SHP77 treated with DMSO at 0.1 percent for 48 hours (cell line): ENCODE measurements at regions not wholly inside any gene's neighbourhood (a gene's known extent, or its start where the extent isn't known, plus 50 kb on each side); places are given as distances from the start of the nearest gene placed in this dataset.
"Not testable (repeated sequence)": the region's sequence is repeated elsewhere in the genome, so short reads cannot be mapped to it uniquely, and the experiment has no call there.

ENCODE experiments used
- DNase-seq: peaks from one replicate; lab custom pipeline; 2025; lab: John Stamatoyannopoulos, UW

DNA sequence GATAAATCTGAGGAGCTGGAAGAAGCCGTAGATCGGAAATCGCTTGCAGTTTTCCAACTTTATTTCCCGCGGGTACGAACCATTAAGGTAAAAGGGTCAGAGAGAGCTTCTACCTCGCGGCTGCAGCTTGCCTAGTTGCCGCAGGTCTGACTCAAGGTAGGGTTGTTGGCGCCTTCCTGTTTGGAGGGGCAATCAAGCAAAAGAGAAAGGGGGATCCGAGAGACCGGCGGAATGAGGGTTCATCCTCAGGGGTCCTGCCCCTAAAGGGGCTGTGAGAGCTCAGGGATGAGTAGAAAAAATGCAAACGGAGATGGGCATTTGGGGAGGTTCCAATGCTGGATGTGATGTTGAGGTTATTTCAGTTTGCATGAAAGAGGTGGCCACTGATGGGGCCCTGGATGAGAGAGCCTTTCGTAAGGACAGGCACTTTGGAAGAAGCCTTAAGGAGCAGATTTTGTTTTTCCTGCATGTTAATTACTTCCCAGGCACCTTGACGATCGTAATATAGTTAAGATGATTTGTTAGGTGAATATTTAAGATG is 265.4 kb downstream of the CGGBP1 start:
- DNase-seq, result no peak

DNA sequence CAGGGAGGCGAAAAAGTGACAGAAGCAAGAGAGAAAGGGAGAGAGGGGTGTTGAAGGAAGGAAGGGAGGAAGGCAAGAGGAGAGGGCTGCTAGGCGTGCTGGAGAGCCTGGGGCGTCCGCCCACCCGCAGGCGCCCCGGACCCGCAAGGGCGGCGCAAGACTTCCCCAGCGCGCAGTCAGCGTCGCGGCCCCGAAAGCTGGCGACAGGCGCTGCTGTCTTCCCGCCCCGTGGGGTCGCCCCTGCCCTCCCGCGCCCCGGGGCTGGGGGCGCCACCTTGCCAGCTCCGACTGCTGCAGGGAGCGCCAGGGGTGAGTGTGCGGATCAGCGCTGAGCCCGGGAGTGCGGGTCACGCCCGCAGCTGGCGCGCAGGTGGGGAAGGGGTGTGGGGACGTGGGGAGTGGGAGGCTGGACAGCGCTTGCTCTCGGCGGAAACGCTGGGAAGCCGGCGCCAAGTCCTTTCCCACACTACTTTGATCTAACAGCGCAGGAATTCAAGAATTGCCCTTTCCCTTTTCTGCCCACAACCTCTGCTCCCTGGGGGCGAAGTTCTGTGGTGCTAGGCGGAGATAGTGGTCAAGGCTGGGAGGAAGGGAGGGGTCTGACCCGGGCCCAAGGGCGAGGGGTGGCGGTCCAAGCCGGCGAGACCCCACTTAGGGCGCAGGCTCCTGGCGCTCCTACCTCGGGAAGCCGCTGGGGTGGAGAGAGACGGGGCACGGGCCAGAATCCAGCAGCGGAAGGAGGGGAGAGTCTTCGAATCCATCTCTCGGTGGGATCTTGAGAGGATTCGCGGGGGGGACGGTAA is 266.1 kb downstream of the CGGBP1 start, which contains the start of gene HTR1F:
Gene HTR1F, plus strand, starts transcription at position 173 of the 803 bp plus-strand sequence.
- DNase-seq, result no peak

DNA sequence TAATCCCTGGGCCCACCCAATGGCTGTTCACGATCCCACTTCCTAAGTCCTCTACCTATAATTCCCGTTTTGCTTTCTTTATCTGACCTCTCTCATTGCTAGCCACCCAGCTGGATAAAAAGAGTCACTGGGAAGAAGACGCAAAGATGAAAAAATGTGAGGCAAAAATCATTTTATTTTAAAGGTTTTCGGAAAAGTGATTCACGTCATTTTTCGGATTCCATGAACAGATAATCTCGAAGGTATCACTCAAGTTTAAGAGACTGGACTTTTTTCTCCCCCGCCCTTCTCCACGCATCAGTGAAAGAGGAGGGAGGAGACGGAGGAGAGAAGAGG is 266.6 kb downstream of the CGGBP1 start:
- no peak for DNase-seq

DNA sequence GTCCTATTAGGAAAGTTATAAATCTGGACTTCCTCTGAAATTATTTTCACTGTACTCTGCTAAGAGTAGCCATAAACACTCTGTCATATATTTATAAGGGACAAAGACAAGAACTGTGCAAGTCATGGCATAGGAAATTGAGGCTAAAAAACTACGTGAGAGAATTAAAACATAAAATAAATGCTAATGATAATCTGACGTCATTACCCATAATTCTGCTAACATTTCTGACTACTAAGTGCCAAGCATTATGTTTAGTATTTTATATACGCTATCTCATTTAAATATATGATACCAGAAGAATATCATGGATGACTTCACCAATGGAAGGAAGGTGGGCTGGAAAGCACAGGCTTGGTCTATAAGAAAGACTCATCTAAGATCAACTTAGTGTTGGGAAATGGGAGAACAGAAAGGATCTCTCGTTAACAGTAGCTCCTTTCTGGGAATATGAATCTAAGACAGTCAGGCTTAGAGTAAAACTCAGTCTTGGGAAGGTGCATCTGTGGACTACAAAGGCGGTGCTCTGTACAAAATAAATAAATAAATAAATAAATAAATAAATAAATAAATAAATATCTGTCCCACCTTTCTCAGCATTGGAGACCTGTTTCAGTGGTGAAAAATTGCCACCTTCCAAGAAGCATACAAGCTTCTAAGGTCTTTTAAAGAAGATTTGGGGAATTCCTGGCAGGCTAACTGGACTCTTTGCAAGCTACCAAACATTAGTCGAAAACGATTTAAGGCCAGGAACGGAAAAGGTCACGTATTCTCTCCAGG is 267.4 kb downstream of the CGGBP1 start:
- DNase-seq, result no peak

DNA sequence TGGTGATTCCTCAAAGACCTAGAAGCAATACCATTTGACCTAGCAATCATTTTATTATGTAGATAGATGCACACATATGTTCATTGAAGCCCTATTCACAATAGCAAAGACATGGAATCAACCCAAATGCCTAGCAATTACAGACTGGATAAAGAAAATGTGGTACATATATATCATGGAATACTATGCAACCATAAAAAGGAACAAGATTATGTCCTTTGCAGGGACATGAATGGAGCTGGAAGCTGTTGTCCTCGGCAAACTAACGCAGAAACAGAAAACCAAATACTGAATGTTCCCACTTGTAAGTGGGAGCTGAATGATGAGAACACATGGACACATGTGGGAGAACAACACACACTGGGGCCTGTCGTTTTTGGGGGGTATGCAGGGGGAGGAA is 269.8 kb downstream of the CGGBP1 start:
- DNase-seq, result not testable (repeated sequence)

DNA sequence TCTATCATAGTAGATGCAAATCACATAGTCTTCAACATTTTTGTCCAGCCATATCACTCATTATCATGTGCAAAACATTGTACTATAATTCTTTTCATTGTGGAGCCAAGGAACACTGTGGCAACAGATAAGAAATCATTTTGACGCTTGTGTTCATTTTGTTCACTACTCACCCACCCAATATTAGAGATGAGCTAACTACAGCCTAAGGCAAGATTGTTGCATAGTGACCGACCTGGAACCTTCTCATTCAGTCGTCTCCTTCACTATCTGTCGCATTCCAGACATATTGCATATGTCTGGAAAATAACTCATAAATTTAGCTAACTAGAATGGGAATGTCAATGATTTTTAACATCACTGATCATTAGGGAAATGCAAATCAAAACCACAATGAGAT is 270.3 kb downstream of the CGGBP1 start:
- DNase-seq, result no peak

DNA sequence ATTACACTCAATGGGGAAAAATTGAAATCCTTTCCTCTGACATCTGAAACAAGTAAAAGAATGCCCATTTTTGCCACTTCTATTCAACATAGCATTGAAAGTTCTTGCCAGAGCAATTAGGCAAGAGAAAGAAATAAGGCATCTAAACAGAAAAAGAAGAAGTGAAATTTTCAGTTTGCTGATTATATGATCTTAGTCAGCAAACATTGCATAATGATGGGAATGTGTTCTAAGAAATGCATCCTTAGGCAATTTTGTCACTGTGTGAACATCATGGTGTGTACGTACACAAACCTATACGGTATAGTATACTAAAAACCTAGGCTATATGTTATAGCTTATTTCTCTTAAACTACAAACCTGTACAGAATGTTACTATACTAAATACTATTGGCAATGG is 278.0 kb downstream of the CGGBP1 start:
- DNase-seq, result no peak

DNA sequence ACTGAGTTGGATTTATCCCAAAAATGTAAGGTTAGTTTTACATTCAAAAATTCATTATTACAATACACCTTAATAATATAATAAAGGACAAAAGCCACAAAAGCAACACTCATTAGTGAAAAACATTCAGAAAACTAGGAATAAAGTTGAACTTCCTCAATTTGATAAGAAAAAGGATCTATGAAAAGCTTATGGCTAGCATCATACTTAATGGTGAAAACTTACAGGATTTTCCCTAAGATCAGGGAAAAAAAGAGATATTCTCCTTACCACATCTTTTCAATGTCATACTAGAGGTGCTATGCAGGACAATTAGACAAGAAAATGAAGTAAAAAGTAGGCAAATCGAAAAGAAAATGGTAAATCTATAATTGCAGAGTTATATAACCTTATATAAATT is 279.9 kb downstream of the CGGBP1 start:
- DNase-seq, result no peak

DNA sequence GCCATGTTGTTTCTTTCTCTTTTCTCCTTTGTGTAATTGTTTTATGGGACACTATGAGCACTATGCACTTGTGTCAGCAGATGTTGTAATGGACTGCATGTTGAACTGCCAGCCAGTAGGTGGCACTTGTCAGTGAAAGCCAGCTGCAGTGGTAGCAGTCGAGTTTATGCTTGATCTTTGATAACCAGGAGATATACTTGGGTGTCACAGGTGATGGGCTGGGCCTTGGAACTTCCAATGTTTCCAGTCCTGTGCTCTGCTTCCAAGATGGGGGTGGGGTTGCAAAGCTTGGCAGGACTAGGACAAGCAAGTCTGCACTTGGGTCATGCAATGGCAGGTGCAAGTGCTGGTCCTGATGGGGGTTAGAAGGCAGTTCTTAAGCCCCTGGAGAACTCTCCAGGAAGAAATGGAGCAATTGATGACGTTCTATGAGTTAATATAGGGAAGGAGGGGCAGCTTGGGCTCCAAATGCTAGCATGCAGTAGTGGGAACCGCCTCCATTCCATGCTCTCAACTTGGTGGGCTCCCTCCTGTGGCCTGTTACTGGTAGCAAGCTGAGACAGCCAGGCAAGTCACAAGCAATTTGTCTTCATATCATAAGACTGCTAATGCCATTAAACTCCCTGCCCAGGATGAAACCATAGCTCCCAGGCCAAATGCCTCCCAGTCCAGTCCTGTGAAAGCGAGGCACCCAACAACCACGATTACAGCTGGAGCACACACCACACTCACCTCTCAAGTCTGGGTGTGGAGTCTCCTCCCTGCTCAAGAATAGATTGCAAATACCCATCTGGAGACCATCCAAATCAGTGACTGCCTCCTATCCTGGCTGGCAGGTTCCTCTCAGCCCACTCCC is 287.2 kb downstream of the CGGBP1 start:
- DNase-seq, result no peak

DNA sequence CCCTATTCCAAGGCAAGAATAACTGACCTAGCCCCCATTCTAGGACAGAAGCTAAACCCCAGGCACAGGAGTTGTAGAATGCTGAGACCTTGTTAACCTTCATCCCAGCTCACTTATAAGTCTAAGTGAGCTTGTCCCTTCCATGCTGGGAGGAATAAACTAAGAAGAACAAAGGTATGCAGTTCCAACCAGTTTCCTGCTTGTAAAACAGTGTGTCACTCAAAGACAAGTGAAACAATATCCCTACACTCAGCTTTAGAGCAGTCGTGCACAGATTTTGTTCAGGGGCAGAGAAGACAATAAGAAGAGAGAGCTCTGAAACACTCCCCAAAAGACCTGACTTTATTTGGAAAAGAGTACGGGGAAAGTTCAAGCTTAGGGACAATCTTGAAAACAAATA is 292.1 kb downstream of the CGGBP1 start:
- no peak for DNase-seq

DNA sequence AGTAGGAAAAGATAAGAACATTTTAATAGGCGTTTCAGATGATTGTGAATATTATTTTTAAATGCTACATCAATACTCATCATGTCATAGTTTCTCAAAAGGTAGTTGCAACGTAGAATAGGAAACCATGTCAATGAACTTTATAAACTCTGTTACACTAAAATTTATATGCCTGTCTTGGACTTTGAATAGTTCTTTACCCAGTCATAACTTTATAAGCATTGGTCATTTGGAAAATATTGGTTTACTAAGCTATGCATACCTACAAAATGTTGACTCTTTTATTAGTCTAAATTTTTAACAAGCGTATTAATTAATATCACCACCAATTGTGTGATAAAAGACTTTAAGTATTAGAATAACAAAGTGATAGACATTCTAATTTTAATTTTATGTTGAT is 293.5 kb downstream of the CGGBP1 start:
- no peak for DNase-seq

DNA sequence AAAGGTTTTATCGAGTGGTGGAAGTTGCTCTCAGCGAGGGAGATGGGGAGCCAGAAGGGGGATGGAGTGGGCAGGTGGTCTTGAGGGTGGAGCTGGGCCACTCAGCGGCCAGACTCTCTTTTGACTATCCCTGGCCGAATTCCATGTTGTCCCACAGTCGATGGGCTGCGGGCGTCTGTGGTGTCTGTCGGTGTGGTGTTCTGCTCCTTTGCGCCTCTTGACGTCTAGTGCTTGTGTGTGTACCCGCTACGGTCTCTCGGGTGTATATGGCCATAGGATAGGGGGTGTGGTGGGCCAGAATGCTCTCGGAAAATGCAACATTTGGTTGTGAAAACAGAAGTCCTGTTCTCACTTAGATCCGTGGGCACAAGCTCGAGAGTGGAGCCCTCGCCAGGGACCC is 297.0 kb downstream of the CGGBP1 start:
- DNase-seq, result no peak

DNA sequence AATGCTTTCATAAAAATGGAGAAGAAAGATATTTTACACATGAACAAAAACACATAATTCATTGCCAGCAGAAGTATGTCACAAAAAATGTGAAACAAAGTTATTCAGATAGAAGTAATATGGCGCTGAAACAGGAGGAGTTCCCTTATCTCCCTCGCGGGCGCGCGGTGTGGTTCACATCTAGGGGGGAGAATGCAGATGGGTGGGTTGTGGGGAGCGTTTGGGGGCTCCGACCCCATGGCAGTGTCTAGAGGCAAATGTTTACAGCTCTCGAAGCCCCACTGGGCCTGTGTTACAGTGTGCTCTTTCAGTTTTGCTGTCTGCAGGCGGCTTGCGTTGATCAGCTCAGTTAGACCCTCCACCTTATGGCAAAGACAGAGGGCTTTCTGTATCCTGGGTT is 297.5 kb downstream of the CGGBP1 start:
- DNase-seq, result no peak

DNA sequence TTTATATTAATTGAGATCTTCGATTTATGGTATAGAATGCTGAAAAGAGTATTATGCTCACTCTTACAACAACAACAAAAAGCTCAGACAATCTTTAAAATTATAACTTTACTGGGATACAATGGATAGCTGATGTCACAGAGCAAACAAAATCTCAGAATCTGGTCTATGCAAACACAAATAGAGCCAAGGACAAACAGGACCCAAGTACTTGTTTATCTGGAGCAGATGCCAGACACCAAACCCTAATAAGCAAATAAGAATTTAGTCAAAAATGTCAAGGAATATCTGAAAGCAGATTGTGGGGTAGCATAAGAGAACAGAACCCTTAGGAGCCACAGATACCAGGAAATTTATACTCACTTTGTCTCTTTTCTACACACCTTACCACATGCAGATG is 302.2 kb downstream of the CGGBP1 start:
- no peak for DNase-seq

DNA sequence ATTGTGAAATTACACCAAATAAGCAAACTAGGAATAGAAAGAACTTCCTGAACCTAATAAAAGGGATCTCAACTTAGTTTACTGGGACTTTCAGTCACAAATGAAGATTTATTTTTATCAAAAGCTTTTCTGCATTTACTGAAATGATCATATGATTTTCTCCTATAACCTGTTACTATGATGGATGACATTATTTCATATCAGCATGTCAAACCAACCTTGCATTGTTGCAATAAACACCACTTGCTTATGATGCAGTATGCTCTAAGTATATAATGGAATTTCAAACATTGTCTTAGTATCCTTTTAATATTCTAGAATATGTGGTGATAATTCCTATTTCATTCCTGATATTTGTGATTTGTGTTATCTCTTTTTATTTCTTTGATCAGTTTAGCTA is 303.0 kb downstream of the CGGBP1 start:
- no peak for DNase-seq

DNA sequence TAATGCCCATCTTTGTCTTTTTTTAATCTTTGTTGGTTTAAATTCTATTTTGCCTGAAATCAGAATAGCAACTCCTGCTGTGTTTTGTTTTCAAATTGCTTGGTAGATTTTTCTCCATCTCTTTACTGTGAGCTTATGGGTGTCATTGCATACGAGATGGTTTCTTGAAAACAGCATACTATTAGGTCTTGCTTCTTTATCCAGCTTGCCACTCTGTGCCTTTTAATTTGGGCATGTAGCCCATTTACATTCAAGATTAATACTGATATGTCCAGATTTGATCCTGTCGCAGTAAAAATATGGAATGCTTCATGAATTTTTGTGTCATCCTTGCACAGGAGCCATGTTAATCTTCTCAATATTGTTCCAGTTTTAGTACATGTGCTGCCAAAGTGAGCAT is 316.6 kb downstream of the CGGBP1 start:
- no peak for DNase-seq

DNA sequence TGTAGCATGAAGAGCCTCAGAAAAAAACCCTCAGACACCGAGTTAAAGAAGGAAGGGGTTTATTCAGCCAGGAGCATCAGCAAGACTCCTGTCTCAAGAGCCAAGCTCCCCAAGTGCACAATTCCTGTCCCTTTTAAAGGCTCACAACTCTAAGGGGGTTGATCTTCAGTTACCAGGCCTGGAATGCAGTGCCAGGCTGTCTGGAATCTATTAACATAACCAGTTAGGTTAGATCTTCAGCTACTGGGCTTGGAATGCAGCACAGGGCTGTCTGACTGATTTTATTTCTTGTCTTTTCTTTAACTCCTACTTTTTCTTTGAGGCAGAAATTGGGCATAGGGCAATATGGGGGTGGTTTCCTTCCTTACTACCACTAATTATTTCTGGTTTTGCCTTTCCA is 317.9 kb downstream of the CGGBP1 start:
- not testable (repeated sequence) for DNase-seq

DNA sequence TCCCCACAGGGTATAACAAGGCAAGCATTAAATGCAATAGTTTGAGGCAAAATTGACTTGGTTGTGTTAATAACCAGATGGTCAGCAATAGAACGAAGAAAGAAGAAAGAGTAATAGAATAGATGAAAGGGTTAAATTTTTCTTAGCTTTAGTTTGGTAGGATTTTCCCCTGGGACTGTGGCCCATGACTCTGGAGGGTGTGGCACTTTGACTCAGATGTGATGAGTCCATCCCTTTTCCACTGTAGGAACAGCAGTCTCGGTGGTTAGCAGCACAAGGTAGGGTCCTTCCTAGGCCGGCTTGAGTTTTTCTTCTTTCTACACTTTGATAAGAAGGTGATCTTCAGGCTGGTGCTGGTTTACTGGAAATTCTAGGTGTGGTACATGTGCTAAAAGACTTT is 321.0 kb downstream of the CGGBP1 start:
- DNase-seq, result not testable (repeated sequence)

DNA sequence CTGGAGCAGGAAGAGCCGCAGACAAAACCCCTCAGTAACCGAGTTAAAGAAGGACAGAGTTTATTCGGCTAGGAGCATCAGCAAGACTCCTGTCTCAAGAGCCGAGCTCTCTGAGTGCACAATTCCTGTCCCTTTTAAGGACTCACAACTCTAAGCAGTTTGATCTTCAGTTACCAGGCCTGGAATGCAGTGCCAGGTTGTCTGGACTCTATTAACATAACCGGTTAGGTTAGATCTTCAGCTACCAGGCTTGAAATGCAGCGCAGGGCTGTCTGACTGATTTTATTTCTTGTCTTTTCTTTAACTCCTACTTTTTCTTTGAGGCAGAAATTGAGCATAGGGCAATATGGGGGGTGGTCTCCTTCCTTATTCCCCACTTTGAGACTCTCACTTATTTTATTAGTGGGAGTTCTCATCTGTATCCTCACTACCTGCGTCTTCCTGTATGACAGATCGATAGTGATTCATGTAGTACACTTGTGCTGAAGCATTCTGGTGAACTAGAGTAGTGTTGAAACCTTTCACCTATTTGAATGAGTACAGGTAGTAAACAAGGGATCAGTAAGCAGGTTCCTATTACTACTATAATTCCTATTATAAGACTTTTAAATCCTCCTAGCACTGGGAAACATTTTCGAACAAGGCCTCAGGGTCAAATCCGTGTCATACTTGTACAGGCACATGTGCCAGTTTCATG is 325.0 kb downstream of the CGGBP1 start:
- DNase-seq, result no peak

DNA sequence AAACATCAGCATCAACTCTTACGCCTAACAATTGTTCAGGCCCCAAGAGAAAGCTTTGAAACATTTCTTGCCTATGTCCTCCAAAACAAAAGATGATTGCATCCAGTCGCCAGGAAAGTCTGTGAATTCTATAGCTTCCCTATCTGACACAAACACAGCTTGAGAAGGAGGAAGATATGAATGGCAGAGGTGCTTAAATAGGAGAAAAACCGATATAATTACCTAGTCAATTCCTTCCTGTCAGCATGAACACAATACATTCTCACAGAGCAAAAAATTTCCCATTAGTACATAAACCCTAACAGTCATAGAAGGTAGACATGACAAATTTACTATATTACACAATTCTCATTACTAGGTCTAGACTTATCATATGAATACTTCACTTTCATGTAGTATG is 326.5 kb downstream of the CGGBP1 start:
- no peak for DNase-seq

DNA sequence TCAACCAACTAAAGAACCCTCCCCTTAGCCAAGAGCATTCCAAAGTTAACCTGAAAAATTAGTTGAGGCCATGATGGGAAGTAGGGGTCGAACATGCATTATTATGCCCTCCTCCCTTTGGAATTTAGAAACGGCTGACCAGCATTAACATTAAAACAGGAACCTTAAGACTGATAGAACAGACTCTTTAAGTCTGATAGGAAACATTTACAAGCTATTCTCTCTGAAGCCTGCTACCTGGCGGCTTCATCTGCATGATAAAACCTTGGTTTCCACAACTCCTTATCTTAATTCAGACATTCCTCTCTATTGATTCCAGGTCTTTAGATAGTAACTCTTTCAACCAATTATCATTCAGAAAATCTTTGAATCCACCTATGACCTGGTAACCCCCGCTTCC is 331.0 kb downstream of the CGGBP1 start:
- DNase-seq, result no peak

DNA sequence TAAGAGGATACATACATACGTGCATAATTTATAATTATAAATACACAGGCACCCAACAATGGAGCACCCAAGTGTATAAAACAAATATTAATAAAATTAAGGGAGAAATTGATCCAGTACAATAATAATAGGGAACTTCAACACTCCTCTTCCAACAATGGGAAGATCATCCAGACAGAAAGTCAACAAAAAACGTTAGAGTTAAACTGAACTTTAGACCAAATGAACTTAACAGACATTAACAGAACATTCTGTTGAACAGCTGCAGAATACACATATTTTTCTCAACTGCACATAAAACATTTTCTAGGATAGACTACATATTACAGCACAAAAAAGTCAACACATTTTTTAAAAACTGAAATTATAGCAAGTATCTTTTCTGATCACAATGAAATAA is 339.7 kb downstream of the CGGBP1 start:
- DNase-seq, result no peak
